ENCODE measurements at regions not wholly inside any gene's neighbourhood (a gene's known extent, or its start where the extent isn't known, plus 50 kb on each side); places are given as distances from the start of the nearest gene placed in this dataset.

- H3K4me1 ChIP-seq (ENCODE audit: control insufficient read depth in 1 of 2, insufficient read depth in 1 of 2, low read depth in 1 of 2, low read length in 1 of 2): no peaks in the 10 kb centered on the region
- no peak for TF ChIP-seq CTCF (IDR thresholded peaks at IDR 0.05)
- H3K36me3 ChIP-seq: no peaks in the 10 kb centered on the region
- H3K27me3 ChIP-seq: no peaks in the 10 kb centered on the region
- no peaks in the 10 kb centered on the region for H3K9me3 ChIP-seq
- H3K27ac ChIP-seq: no peak overlapping the region
- no peak overlapping the region for H3K4me3 ChIP-seq (ENCODE audit: low read depth in 1 of 2, low read length in 1 of 2)
Measured at GRCh38 chr14:84436528-84436927, 1093.4 kb upstream of the FLRT2 start.

- Histone ChIP-seq H3K4me1 (ENCODE audit: control insufficient read depth in 1 of 2, insufficient read depth in 1 of 2, low read depth in 1 of 2, low read length in 1 of 2) (no peaks in the 10 kb centered on the region), H3K4me3 (ENCODE audit: low read depth in 1 of 2, low read length in 1 of 2) (no peak overlapping the region), H3K9me3 (no peaks in the 10 kb centered on the region), H3K36me3 (no peaks in the 10 kb centered on the region), H3K27ac (no peak overlapping the region), H3K27me3 (no peaks in the 10 kb centered on the region)
- no peak for TF ChIP-seq CTCF (IDR thresholded peaks at IDR 0.05)
Measured at GRCh38 chr14:84442521-84442920, 1087.4 kb upstream of the FLRT2 start.

GRCh38 chr14:84445486-84445885, 1084.5 kb upstream of the FLRT2 start:
- Histone ChIP-seq H3K27me3 (no peaks in the 10 kb centered on the region), H3K36me3 (no peaks in the 10 kb centered on the region), H3K4me1 (ENCODE audit: control insufficient read depth in 1 of 2, insufficient read depth in 1 of 2, low read depth in 1 of 2, low read length in 1 of 2) (no peaks in the 10 kb centered on the region), H3K4me3 (ENCODE audit: low read depth in 1 of 2, low read length in 1 of 2) (no peak overlapping the region), H3K27ac (no peak overlapping the region), H3K9me3 (no peaks in the 10 kb centered on the region)
- no peak for TF ChIP-seq CTCF (IDR thresholded peaks at IDR 0.05)

- Histone ChIP-seq H3K27ac (no peak overlapping the region), H3K36me3 (no peaks in the 10 kb centered on the region), H3K4me3 (ENCODE audit: low read depth in 1 of 2, low read length in 1 of 2) (no peak overlapping the region), H3K9me3 (no peaks in the 10 kb centered on the region), H3K27me3 (no peaks in the 10 kb centered on the region), H3K4me1 (ENCODE audit: control insufficient read depth in 1 of 2, insufficient read depth in 1 of 2, low read depth in 1 of 2, low read length in 1 of 2) (no peaks in the 10 kb centered on the region)
- no peak for TF ChIP-seq CTCF (IDR thresholded peaks at IDR 0.05)
Measured at GRCh38 chr14:84446250-84446649, 1083.7 kb upstream of the FLRT2 start.

- Histone ChIP-seq H3K9me3 (no peaks in the 10 kb centered on the region), H3K36me3 (no peaks in the 10 kb centered on the region), H3K4me3 (ENCODE audit: low read depth in 1 of 2, low read length in 1 of 2) (no peak overlapping the region), H3K27me3 (no peaks in the 10 kb centered on the region), H3K27ac (no peak overlapping the region), H3K4me1 (ENCODE audit: control insufficient read depth in 1 of 2, insufficient read depth in 1 of 2, low read depth in 1 of 2, low read length in 1 of 2) (no peaks in the 10 kb centered on the region)
- TF ChIP-seq CTCF (IDR thresholded peaks at IDR 0.05): no peak
Measured at GRCh38 chr14:84453307-84453950, 1076.5 kb upstream of the FLRT2 start.

- Histone ChIP-seq H3K9me3 (no peaks in the 10 kb centered on the region), H3K27ac (no peak overlapping the region), H3K4me3 (ENCODE audit: low read depth in 1 of 2, low read length in 1 of 2) (no peak overlapping the region), H3K4me1 (ENCODE audit: control insufficient read depth in 1 of 2, insufficient read depth in 1 of 2, low read depth in 1 of 2, low read length in 1 of 2) (no peaks in the 10 kb centered on the region), H3K27me3 (no peaks in the 10 kb centered on the region), H3K36me3 (no peaks in the 10 kb centered on the region)
- no peak for TF ChIP-seq CTCF (IDR thresholded peaks at IDR 0.05)
Measured at GRCh38 chr14:84454114-84454513, 1075.8 kb upstream of the FLRT2 start.
